PC-3 (cell line): ENCODE measurements at regions not wholly inside any gene's neighbourhood (a gene's known extent, or its start where the extent isn't known, plus 50 kb on each side); places are given as distances from the start of the nearest gene placed in this dataset.
A peak's percentile ranks its signal among the peaks of the same experiment; 100 is the strongest.

Experiments used
- ATAC-seq: fragments of 200-7000 bp; cut with Tn5 transposase; 2 replicates; pipeline ENCODE4 v1.9.1; 2020; ENCODE audit warnings: mild to moderate bottlenecking, moderate library complexity
- BruUV-seq: library from RNA; stranded (reverse); fragments of 400-500 nt; replicated peaks from 2 replicates; lab custom pipeline; 2021; lab: Mats Ljungman, UMichigan
- CTCF ChIA-PET: fragments of 300-600 bp; sonication (Branson Sonifier 250); formaldehyde crosslinking; loops from one replicate; lab custom pipeline; 2022; ENCODE audit warnings: antibody characterized with exemption; lab: Charles Lee
- POLR2A ChIA-PET: fragments of 300-600 bp; sonication (Branson Sonifier 250); formaldehyde crosslinking; loops from one replicate; lab custom pipeline; 2022; ENCODE audit warnings: antibody characterized with exemption; ENCODE audit not compliant: unreplicated experiment; lab: Charles Lee
- DNase-seq: peaks from one replicate; pipeline ENCODE4 v3.0.0-alpha.2; 2015
- H2AFZ ChIP-seq: fragments of 300-600 bp; sonication (generic); 2 replicates; pipeline ENCODE4 v1.6.0; 2016; ENCODE audit warnings: antibody characterized with exemption, low read length
- H3F3A ChIP-seq: fragments of 300-600 bp; sonication (generic); one replicate; pipeline ENCODE4 v1.6.0; 2017; ENCODE audit warnings: antibody characterized with exemption, low read length, control low read depth, mild to moderate bottlenecking; ENCODE audit not compliant: unreplicated experiment
- H3K27ac ChIP-seq: fragments of 300-600 bp; sonication (generic); 2 replicates; pipeline ENCODE4 v1.5.1; 2016; ENCODE audit warnings: mild to moderate bottlenecking, low read length
- H3K27me3 ChIP-seq: fragments of 300-600 bp; sonication (generic); 2 replicates; pipeline ENCODE4 v1.6.1; 2016; ENCODE audit warnings: low read length, mixed read lengths
- H3K36me3 ChIP-seq: fragments of 300-600 bp; sonication (generic); 2 replicates; pipeline ENCODE4 v1.6.1; 2016; ENCODE audit warnings: low read depth, mixed run types, low read length, mixed read lengths
- H3K4me1 ChIP-seq: fragments of 300-600 bp; sonication (generic); 2 replicates; pipeline ENCODE4 v1.5.1; 2016; ENCODE audit warnings: low read length; ENCODE audit not compliant: insufficient read depth
- H3K4me2 ChIP-seq: fragments of 300-600 bp; sonication (generic); 2 replicates; pipeline ENCODE4 v1.6.0; 2016; ENCODE audit warnings: low read length
- H3K4me3 ChIP-seq: fragments of 300-600 bp; sonication (generic); 2 replicates; pipeline ENCODE4 v1.5.1; 2016; ENCODE audit warnings: mild to moderate bottlenecking, low read length, mixed read lengths
- H3K79me2 ChIP-seq: fragments of 300-600 bp; sonication (generic); 2 replicates; pipeline ENCODE4 v1.6.1; 2017; ENCODE audit warnings: low read length, mixed read lengths
- H3K9ac ChIP-seq: fragments of 300-600 bp; sonication (generic); 2 replicates; pipeline ENCODE4 v1.6.0; 2016; ENCODE audit warnings: mild to moderate bottlenecking, low read length
- H3K9me2 ChIP-seq: fragments of 300-600 bp; sonication (generic); replicated peaks from 2 replicates; pipeline ENCODE4 v1.6.1; 2016; ENCODE audit warnings: mixed run types, low read length, mixed read lengths
- H3K9me3 ChIP-seq: fragments of 300-600 bp; sonication (generic); 2 replicates; pipeline ENCODE4 v1.6.1; 2016; ENCODE audit warnings: low read length, mixed read lengths
- H4K20me1 ChIP-seq: fragments of 300-600 bp; sonication (generic); 2 replicates; pipeline ENCODE4 v1.6.1; 2016; ENCODE audit warnings: low read length, mixed read lengths
- CTCF ChIP-seq: fragments of 300-600 bp; sonication (generic); conservative IDR thresholded peaks from 2 replicates; pipeline ENCODE4 v1.5.1; 2017; ENCODE audit warnings: antibody characterized with exemption, low read depth, mild to moderate bottlenecking, low read length
- EZH2 ChIP-seq: fragments of 300-600 bp; sonication (generic); IDR thresholded peaks from one replicate; pipeline ENCODE4 v1.6.1; 2017; ENCODE audit warnings: antibody characterized with exemption, mild to moderate bottlenecking, low read length; ENCODE audit not compliant: unreplicated experiment
- EZH2phosphoT487 ChIP-seq: fragments of 300-600 bp; sonication (generic); IDR thresholded peaks from 2 replicates; pipeline ENCODE4 v1.6.1; 2018; ENCODE audit warnings: mild to moderate bottlenecking, antibody characterized with exemption, low read length, borderline replicate concordance
- intact Hi-C: fragments of 100-400 bp; cut with micrococcal nuclease; formaldehyde crosslinking; loops from 2 replicates; pipeline ENCODE4 v1.9.0; 2023

- BruUV-seq = no TSS peak
Measured at GRCh38 chr2:182585430-182585829, 130.6 kb upstream of the DNAJC10 start.

GRCh38 chr2:182586426-182586825, 129.6 kb upstream of the DNAJC10 start:
- ATAC-seq (no peak), DNase-seq (no peak)
- H3K79me2 ChIP-seq = no peaks in the 10 kb centered on the region
- no peak overlapping the region for H3K4me2 ChIP-seq
- intact Hi-C loops = no loop called here
- BruUV-seq = no TSS peak
- no peak overlapping the region for H3K4me3 ChIP-seq
- no peak overlapping the region for H3K9ac ChIP-seq
- H2AFZ ChIP-seq = no peak overlapping the region
- no peaks in the 10 kb centered on the region for H3K36me3 ChIP-seq
- no peaks in the 10 kb centered on the region for H4K20me1 ChIP-seq
- no peaks in the 10 kb centered on the region for H3K9me2 ChIP-seq
- ChIA-PET CTCF (no interaction called here), POLR2A (no interaction called here)
- no peaks in the 10 kb centered on the region for H3K9me3 ChIP-seq
- H3K27ac ChIP-seq = no peak overlapping the region
- H3F3A ChIP-seq = no peaks in the 10 kb centered on the region
- H3K4me1 ChIP-seq = no peaks in the 10 kb centered on the region
- 0 out of 2 replicates have a peak, but pooled peaks cover 5% of the 10 kb centered on the region for H3K27me3 ChIP-seq
- TF ChIP-seq EZH2phosphoT487 = no peak
- no peak; the same call in 1 of the 2 replicates for TF ChIP-seq CTCF
- TF ChIP-seq EZH2 = no peak

More at GRCh38 chr2:182585430-182585829, 130.6 kb upstream of the DNAJC10 start:
- no peak overlapping the region for H3K4me3 ChIP-seq
- H3F3A ChIP-seq = no peaks in the 10 kb centered on the region
- H4K20me1 ChIP-seq = no peaks in the 10 kb centered on the region
- H3K27ac ChIP-seq = no peak overlapping the region
- ATAC-seq (no peak), DNase-seq (no peak)
- no peak for TF ChIP-seq CTCF
- H3K36me3 ChIP-seq = no peaks in the 10 kb centered on the region
- ChIA-PET POLR2A (no interaction called here), CTCF (no interaction called here)
- H3K79me2 ChIP-seq = no peaks in the 10 kb centered on the region
- no peaks in the 10 kb centered on the region for H3K4me1 ChIP-seq
- H3K4me2 ChIP-seq = no peak overlapping the region
- H3K9me3 ChIP-seq = no peaks in the 10 kb centered on the region
- H2AFZ ChIP-seq = no peak overlapping the region
- no peaks in the 10 kb centered on the region for H3K9me2 ChIP-seq
- intact Hi-C loops = no loop called here
- H3K27me3 ChIP-seq = 0 out of 2 replicates have a peak, but pooled peaks cover 5% of the 10 kb centered on the region
- no peak overlapping the region for H3K9ac ChIP-seq

GRCh38 chr2:182587831-182588230, 128.2 kb upstream of the DNAJC10 start:
- POLR2A ChIA-PET = interaction anchor here (0.7 kb wide), 1 partner anchor 1566 kb away, joined by 3 read pairs; no protein-coding TSS in a partner anchor
- Histone ChIP-seq H4K20me1 (no peaks in the 10 kb centered on the region), H3K9ac (no peak overlapping the region), H2AFZ (no peak overlapping the region), H3K4me3 (no peak overlapping the region), H3K36me3 (no peaks in the 10 kb centered on the region), H3K79me2 (no peaks in the 10 kb centered on the region), H3K4me1 (no peaks in the 10 kb centered on the region), H3K27ac (no peak overlapping the region), H3K4me2 (peak overlapping the region; percentile 7; the same call in 1 of the 2 replicates), H3K9me2 (no peaks in the 10 kb centered on the region), H3F3A (no peaks in the 10 kb centered on the region), H3K9me3 (no peaks in the 10 kb centered on the region), H3K27me3 (0 out of 2 replicates have a peak, but pooled peaks cover 5% of the 10 kb centered on the region)
- CTCF ChIA-PET = no interaction called here
- TF ChIP-seq EZH2phosphoT487 = no peak
- no peak for TF ChIP-seq EZH2
- no peak for TF ChIP-seq CTCF
- intact Hi-C loops = no loop called here
- no TSS peak for BruUV-seq
- ATAC-seq = peak; percentile 78
- peak; percentile 56 for DNase-seq
